GM21423 (cell line): ENCODE measurements at regions not wholly inside any gene's neighbourhood (a gene's known extent, or its start where the extent isn't known, plus 50 kb on each side); places are given as distances from the start of the nearest gene placed in this dataset.
A peak's percentile ranks its signal among the peaks of the same experiment; 100 is the strongest.
"Not testable (repeated sequence)": the region's sequence is repeated elsewhere in the genome, so short reads cannot be mapped to it uniquely, and the experiment has no call there.

ENCODE experiments used
- ATAC-seq: cut with Tn5 transposase; IDR thresholded peaks from one replicate; pipeline ENCODE4 v1.9.1; 2021; ENCODE audit warnings: mild to moderate bottlenecking, moderate library complexity; ENCODE audit not compliant: unreplicated experiment

DNA sequence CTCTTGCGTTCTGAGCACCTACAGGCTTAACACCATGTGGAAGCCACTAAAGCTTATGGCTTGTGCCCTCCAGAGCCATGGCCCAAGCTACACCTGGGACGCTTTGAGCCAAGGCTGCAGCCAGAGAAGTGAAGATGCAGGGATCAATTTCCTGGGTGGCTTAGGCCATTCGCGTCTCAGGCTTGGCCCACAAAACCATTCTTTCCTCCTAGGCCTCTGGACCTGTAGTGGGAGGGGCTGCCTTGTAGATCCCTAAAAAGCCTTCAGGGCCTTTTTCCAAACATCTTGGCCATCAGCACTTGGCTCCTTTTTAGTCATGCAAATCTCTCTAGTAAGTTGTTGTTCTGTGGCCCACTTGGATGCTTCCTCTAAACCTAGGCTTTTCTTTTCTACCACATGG lies 401.7 kb upstream of the RUNX1 start:
- ATAC-seq: no peak

DNA sequence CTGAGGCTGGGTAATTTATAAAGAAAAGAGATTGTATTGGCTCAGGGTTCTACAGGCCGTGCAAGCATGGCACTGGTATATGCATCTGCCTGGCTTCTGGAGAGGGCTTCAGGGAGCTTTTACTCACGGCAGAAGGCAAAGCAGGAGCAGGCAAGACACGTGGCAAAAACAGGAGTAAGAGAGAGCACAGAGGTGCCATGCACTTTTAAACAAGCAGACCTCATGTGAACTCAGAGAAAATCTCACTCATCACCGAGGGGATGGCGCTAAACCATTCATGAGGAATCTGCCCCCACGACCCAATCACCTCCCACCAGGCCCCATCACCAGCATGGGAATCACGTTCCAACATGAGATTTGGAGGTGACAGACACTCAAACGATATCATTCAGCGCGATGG lies 400.7 kb upstream of the RUNX1 start:
- no peak for ATAC-seq

DNA sequence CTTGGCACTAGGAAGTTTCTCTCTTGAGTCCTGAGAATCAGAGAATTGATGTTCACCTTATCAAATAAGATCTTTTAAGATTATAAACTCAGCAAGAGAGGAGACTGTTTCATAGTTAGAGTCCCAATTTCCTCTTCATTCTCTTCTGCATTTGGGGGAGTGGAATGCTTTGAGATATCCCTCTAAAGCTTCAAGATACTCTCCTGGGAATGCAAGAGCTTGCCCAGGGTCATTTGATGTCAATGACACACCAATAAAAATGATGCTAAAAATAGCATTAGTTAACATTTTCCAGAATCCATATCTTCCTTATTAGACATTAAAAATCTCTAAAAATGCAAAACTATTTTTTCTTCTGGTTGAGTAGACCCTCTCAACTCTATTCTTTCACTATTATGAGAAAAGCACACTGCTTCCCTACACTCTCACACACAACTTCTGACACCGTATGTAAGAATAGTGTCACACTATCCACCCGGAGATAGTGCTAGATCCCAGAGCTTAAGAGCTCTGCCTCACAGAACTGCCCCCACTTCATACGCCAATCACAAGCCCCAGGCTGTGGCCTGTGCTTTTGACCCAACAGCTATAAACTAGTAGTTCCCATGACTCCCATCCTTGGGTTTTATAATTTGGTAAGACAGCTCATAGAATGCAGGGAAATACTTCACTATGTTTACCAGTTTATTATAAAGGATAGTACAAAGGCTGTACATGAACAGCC lies 399.9 kb upstream of the RUNX1 start:
- ATAC-seq: no peak

DNA sequence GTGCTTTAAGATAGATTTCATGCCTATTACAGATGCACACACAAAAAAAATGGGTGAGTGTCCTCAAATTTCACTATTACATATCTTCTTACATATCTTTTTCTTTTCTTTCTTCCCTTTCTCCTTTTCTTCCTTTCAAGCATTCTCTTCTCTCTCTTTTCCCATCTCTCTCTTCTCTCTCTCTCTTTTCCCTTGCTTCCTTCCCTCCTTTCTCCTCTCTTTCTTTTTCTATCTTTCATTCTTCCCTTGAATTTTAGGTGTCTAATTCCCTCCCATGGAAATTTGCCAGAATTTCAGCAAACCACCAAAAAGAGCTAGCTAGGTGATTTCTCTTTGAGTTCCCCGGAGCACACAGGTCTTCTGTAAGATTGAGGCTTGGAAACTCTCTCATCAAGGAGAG lies 395.3 kb upstream of the RUNX1 start:
- ATAC-seq: no peak

DNA sequence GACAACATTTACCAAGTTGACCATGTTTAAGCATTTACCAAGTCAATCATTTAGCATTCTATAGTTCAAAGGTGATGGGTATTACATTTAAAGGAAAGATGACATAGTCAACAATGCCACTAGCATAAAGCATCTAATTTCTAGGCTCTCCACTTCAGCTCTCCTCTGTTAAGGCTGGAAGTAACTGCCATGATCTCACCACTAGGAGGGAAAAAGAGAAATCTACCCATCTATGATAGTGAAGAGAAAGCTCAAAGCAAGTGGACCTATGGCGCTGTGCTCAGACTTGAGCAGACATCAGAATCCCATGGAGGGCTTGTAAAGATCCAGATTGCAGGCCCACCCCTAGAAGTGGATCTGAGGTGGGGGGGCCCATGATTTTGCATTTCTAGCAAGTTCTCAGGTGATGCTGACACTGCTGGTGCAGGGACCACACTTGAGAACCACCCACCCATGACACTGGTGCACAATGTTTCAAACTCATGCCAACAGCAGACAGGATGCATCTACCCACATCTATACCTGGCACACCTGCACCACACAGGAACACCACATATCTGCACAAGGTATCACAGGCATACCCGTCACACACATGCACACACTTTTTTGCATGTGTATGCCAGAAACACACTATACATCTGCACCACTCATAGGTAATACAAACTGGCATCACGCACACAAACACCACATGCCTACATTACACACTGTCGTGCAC lies 392.9 kb upstream of the RUNX1 start:
- ATAC-seq: no peak

DNA sequence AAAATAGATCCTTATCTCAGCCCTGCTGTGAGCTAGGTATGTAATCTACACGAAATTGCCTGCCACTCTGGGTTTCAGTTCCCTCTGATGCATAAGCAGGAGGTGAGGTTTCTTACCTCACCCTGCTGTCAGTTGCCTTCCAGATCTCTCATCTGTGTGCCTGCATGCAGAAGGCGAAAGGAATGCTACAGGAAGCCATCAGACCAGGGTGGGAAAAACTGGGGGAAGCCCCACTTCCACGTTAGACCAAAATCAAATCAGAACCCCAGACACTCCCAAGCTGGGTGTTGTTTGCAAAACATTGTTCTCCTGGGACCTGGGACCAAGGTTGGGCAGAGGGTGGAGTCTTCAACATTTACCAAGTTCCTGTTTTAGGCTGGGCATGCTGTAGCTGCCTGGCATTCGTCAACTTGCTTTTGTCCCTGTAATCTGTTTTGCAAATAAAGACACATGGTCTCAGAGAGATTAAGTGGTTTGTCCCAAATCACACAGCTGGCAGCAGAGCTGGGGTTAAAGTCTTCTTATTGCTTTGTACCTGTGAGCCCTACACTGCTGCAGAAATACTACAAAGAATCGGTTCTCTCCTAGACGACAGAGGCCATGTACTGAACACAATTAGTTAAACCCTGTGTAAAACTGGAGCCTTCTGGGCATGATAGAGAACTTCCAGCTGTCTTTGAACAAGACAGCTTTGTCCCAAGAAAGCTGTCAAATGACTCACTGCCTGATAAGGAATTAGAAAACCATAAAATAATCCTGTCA lies 389.7 kb upstream of the RUNX1 start:
- ATAC-seq: peak; percentile 56

DNA sequence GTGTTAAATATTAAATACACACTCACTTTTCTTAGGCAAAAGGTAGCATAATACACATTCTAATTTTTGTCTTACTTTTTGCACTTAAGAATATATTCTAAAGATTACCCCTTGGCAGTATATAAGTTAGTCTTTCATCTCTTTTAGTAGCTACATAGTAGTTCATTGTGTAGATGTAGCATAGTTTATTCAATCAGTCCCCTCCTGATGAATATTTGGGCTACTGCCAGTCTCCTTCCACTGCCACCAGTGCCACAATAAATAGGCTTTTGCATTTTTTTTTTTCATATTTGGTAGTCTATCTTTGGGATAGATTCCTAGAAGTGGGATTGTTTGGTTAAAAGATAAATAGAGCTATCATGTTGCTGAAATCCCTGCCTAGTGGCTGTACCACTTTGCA lies 388.8 kb upstream of the RUNX1 start:
- no peak for ATAC-seq

DNA sequence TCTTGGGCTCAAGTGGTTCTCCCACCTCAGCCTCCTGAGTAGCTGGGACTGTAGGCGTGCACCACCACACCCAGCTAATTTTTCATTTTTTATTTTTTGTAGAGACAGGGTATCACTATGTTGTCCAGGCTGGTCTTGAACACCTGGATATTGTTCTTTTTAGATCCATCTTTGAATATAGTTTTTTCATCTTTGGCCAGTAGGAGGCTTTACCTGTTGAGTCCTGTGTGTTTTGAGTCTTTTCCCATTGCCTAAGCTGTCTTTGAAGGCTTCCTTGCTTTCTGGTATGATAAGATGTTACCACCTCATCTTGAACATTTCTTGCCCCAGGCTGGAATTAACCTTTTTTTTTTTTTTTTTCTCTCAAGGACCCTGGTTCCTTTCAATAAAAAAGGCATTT lies 387.8 kb upstream of the RUNX1 start:
- ATAC-seq: no peak

DNA sequence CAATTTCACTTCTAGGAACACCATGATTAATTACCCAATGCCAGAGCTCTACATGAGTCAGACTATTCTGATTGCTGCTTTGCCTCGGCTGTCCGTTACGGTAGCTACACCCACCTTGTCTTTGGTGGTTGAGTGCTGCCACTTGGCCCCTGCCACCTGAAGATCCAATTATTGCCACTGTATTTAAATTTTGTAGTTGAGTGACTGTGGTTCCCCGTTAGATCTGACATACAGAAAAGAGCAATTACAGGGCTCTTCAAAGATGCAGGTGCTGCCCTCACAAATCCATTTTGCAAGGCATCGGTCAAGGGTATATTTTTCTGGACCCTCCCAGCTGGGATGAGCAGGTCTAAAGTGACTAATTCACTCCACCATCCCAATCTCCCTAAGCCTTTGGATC lies 383.5 kb upstream of the RUNX1 start:
- ATAC-seq: not testable (repeated sequence)

DNA sequence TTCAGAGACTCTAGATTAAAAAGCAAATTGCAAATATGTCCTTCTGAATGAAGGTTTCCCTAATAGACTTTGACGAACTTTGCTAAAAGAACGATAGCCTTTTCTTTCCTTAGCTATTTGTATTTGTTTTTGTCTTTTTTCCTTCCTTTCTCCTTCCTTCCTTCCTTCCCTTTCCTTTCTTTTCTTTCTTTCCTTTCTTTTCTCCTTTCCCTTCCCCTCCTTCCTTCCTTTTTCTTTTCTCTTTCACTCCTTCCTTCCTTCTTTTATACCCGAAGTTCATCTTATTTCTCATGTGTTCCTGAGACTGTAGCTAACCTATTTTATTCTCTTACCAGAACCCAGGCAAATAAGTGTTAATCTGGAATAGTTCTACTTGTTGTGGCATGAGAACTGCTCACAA lies 381.2 kb upstream of the RUNX1 start:
- ATAC-seq: no peak

DNA sequence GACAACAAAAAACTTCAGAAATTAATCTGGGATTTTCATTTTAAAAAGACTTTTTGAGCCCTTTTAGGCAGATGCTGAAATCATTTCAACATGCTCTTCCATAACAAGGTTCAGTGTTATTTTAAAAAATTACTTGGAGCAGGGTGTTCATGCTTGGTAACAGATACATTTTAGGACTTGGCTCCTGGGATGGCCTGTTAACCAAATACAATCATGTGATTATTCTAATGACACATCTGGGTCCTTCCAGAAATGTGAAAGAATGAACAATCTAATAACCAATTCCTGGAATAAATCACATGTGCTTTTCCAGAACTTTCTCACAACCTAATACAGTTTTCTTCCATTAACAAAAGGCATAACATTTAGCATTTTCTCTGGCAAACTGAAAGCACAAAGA lies 379.8 kb upstream of the RUNX1 start:
- ATAC-seq: no peak

DNA sequence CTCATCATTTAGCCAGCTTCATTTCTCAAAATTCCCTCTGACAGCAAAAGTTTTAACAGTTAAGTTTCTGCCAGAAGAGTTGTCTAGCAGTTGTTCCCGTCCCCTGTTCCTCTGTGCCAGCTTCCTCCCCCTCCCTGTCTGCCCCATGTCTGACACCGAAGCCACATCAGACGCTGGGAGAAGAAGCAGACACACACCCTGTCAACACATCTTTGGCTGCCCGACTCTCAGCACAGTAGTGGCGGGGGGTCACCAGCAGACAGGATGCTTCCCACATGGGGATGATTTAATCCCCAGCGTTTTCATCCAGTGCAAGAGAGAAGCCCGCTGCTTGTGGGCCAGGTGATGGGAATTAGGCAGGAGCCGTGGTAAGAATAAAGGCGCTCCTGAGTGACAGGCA lies 379.4 kb upstream of the RUNX1 start:
- no peak for ATAC-seq

DNA sequence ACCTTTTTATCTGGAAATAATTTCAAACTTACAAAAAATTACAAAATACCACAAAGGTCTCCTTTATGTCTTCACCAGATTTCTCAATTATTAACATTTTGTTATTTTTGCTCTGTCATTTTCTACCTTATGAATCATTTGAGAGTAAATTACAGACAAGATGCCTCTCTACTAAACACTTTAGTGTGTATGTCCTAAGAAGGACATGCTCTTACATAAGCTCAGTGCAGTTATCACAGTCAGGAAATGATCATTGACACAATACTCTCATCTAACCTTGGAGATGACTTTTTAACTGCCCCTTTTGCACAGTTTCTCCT lies 378.9 kb upstream of the RUNX1 start:
- ATAC-seq: no peak

DNA sequence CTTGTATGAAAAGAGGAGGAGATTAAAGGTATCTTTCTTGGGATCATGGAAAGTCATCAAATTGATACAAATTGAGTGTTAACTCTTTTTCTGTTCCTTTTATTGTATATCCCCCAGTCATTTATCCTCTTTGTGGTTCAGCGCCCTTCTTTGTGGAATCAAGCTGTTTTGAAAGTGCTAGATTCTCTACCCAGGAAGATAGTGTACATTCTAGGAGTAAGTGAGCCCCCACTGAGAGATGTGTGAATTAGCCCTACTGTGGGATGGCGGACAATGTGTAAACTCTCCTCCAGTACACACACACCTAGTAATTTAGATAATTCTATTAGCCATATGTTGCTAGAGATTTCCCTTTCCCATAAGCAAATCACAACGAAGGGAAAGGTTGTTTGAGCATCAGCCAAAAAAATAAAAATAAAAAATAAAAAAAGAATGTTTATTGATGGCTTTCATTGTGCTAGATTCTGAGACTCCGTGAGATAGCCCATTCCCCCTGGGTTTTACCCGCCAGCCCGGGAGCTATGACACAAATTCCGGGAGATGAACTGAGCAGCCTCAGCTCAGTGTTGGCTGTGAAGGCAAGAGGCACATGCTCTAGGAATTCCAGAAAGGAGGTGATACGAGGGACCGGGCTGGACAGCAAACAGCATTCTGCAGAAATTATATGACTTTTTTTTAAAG lies 378.4 kb upstream of the RUNX1 start:
- no peak for ATAC-seq

DNA sequence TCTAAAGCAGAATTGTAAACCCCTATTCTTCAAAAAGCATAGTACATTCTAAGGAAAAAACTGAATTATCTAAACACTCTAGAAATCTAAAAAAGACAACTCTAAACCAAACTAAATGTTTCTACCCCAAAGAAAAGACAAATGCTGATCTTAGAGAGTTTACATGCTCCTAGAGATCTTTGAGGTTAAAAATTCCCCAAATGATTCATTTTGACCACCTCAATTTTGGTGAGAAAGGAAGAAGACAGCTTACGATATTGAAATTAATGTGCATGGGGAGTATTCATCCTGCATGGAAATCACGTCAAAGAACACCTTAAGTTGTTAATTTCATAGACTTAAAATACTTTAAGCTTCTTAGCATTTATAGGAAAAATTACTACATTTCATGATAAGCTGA lies 377.8 kb upstream of the RUNX1 start:
- ATAC-seq: no peak

DNA sequence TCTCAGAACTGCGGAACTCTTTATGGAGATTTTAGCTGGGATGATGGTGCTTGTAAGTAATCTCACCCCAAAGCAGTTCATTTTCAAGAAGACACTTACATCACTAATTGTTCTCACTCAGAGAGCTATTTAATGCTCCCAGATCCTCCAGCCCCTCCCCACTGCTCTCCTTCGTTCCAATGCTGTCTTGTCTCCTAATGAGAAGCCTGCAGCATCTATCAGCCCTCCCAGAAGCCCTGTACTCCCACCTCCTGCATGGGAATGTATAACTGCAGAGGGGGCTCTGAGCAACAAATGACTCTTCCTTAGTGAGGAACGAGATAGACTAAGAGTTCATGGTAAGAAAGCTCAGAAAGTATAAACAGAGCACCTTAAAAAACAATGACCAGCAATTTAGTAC lies 377.4 kb upstream of the RUNX1 start:
- ATAC-seq: no peak

DNA sequence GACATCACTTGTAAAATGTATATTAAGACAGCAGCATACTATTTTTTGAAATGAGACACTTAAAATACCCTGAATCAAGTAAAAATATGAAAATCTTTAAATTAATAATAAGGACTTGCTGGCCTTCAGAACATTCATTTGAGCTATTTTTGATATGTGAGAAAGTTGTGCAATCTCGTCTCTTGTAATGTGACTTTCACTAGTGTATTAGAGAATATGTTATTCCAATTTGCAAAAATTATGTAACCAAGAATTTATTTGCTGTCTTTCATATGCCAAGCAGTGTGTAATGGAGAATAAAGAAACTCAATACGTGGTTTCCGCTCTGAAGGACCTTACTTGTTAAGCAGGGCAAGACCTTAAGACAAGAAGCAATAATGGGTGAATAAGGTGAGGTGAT lies 375.0 kb upstream of the RUNX1 start:
- no peak for ATAC-seq

DNA sequence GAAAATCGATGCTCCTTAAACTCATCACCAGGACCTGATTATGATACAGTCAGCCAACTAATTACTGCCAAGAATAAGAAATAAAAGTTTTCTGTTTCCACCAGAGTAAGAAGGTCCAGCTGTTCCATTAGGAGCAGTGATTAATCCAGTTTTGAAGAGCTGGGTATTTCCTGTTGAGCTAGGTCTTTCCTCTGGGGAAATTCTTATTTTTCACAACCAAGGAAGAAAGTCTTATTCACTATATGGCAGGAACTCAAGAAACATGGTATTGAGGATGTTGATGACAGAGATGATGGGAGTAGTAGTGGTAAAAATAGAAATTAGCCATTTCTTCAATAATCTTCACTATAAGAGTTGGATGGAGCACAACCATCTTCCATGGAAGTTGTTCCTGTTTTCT lies 374.6 kb upstream of the RUNX1 start:
- no peak for ATAC-seq

DNA sequence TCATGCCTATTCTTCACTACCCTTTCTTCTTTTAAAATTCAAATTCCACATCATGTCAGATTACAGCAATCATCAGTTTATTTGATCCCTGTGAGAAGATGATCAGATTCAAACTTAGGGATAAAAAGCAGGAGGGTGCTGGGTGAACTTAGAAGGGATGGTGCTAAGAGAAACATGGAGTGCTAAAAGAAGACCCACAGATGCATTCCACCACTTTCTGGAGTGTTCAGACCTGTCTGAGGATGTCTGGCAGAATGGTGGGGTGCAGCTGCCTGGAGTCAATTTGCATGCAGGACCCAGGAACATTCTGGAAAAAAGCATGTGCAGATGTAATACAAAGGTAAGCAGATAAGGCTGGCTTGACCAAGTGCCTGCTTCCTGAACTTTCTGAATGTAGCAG lies 372.9 kb upstream of the RUNX1 start:
- no peak for ATAC-seq

DNA sequence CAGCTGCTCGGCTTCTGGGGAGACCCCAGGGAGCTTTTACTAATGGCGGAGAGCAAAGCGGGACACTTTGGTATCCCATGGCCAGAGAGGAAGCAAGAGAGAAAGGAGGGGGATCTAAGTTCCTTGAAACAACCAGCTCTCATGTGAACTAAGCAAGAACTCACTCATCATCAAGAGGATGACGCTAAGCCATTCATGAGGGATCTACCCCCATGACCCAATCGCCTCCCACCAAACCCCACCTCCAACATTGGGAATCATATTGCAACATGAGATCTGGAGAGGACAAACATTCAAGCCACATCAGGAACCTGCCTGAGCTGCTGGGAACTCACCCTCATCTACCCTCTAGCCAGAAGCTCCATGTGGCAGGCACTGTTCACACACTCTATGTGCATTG lies 372.1 kb upstream of the RUNX1 start:
- no peak for ATAC-seq

DNA sequence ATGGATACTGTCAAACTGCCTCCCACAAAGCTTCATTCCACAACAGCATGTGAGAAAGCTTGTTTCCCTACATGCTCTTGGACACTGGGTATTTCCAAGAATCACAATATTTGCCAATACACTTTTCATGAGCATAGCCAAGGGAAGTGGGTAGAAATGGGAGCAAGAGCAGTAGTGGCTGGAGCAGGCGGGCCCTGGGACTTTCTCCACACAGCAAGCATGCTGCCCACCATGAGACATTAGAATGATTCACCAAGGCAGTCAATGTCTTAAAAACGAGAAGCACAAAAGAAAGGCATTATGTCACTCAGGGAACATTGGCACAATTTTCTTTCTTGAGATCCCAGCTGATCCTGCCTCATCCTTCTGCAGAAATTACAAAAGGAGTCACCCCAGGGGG lies 371.6 kb upstream of the RUNX1 start:
- ATAC-seq: no peak

DNA sequence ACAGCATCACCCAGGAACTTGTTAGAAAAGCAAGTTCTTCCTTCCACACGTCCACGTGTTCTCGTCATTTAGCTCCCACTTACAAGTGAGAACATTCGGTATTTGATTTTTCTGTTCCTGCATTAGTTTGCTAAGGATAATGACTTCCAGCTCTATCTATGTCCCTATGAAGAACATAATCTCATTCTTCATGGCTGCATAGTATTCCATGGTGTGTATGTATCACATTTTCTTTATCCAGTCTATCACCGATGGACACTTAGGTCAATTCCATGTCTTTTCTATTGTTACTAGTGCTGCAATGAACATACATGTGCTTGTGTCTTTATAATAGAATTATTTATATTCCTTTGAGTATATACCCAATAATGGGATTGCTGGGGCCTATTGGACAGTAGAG lies 368.7 kb upstream of the RUNX1 start:
- ATAC-seq: no peak
